ENCODE measurements at regions not wholly inside any gene's neighbourhood (a gene's known extent, or its start where the extent isn't known, plus 50 kb on each side); places are given as distances from the start of the nearest gene placed in this dataset.

DNA sequence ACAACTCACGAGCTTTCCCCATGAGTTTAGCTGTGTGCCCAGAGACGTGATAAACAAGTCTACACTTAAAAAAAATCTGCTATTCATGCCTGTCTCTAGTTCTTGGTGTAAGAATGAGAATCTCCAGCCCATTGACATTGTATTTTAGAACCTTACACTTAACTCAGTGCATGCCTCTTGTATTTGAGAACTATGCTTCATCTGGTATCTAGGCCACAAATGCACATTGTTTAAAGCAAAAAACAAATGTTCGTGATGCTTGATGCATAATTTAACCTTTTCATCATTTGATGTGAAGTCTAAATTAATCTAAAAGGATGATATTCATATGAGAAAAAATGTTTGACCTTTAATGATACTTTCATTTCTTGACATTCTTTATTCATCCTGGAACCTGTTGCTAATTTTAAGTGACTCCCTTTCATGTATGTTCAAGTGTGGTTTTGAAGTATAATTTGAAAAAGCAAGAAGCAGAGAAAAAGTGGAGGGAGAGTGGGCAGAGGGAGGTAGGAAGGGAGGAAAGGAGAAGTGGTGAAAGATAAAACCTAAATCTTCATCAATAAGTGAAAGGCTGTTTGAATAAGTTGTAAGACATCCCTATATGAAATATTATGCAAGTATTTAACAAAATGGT lies 116.9 kb downstream of the PFDN4 start:
- TF ChIP-seq CTCF (optimal IDR thresholded peaks at IDR 0.05 in 1 of 3, IDR thresholded peaks at IDR 0.05 in 1 of 3, conservative IDR thresholded peaks at IDR 0.05 in 1 of 3; ENCODE audit: extremely low read depth in 1 of 3, insufficient read depth in 2 of 3, low read length in 3 of 3) = no peak
- TF ChIP-seq EZH2 (IDR thresholded peaks at IDR 0.05; ENCODE audit: low read length) = no peak

Data from keratinocyte (primary cell).